Nucleus accumbens (tissue), 56 donors: ENCODE measurements at regions not wholly inside any gene's neighbourhood (a gene's known extent, or its start where the extent isn't known, plus 50 kb on each side); places are given as distances from the start of the nearest gene placed in this dataset.
"Not testable (repeated sequence)": the region's sequence is repeated elsewhere in the genome, so short reads cannot be mapped to it uniquely, and the experiment has no call there.

Experiments
- DNase-seq, 56 donors: peaks; one replicate each; lab custom pipeline; 2025; lab: John Stamatoyannopoulos, UW

GRCh38 chr3:153369561-153370374 is 207.7 kb downstream of the RAP2B start:
- DNase-seq, result no peak

GRCh38 chr3:153370680-153371079 is 208.7 kb downstream of the RAP2B start:
- DNase-seq, result no peak

GRCh38 chr3:153372326-153372725 is 210.3 kb downstream of the RAP2B start:
- no peak for DNase-seq

GRCh38 chr3:153373606-153374005 is 211.6 kb downstream of the RAP2B start:
- no peak for DNase-seq

- DNase-seq, result not testable (repeated sequence)
Measured at GRCh38 chr3:153378366-153378765, 216.3 kb downstream of the RAP2B start.

- no peak for DNase-seq
Measured at GRCh38 chr3:153379516-153379915, 217.5 kb downstream of the RAP2B start.

GRCh38 chr3:153385343-153385742 is 223.3 kb downstream of the RAP2B start:
- no peak for DNase-seq

GRCh38 chr3:153392363-153392762 is 230.3 kb downstream of the RAP2B start:
- no peak for DNase-seq

GRCh38 chr3:153394017-153394416 is 232.0 kb downstream of the RAP2B start:
- DNase-seq, result no peak

- DNase-seq, result no peak
Measured at GRCh38 chr3:153396581-153396980, 234.6 kb downstream of the RAP2B start.

- no peak for DNase-seq
Measured at GRCh38 chr3:153397794-153398193, 235.8 kb downstream of the RAP2B start.

- DNase-seq, result no peak
Measured at GRCh38 chr3:153399636-153400035, 237.6 kb downstream of the RAP2B start.

- DNase-seq, result no peak
Measured at GRCh38 chr3:153400641-153401040, 238.6 kb downstream of the RAP2B start.

- no peak for DNase-seq
Measured at GRCh38 chr3:153404157-153404556, 242.1 kb downstream of the RAP2B start.

- not testable (repeated sequence) for DNase-seq
Measured at GRCh38 chr3:153405320-153405719, 243.3 kb downstream of the RAP2B start.

GRCh38 chr3:153410517-153410916 is 248.5 kb downstream of the RAP2B start:
- no peak for DNase-seq

- DNase-seq, result no peak
Measured at GRCh38 chr3:153414982-153415381, 253.0 kb downstream of the RAP2B start.

GRCh38 chr3:153422314-153422713 is 260.3 kb downstream of the RAP2B start:
- no peak for DNase-seq

- not testable (repeated sequence) for DNase-seq
Measured at GRCh38 chr3:153423820-153424219, 261.8 kb downstream of the RAP2B start.

GRCh38 chr3:153426344-153426743 is 264.3 kb downstream of the RAP2B start:
- no peak for DNase-seq

GRCh38 chr3:153426803-153427202 is 264.8 kb downstream of the RAP2B start:
- no peak for DNase-seq

GRCh38 chr3:153429821-153430220 is 267.8 kb downstream of the RAP2B start:
- no peak for DNase-seq

- no peak for DNase-seq
Measured at GRCh38 chr3:153431076-153431475, 269.1 kb downstream of the RAP2B start.
